ENCODE measurements at regions not wholly inside any gene's neighbourhood (a gene's known extent, or its start where the extent isn't known, plus 50 kb on each side); places are given as distances from the start of the nearest gene placed in this dataset.

- no peak for DNase-seq (ENCODE audit: low spot score)
Observed at GRCh38 chr9:107723015-107723414, 233.4 kb upstream of the KLF4 start.

GRCh38 chr9:107721705-107722245 lies 232.2 kb upstream of the KLF4 start:
- no peak for DNase-seq (ENCODE audit: low spot score)

GRCh38 chr9:107720501-107720900 lies 230.9 kb upstream of the KLF4 start:
- DNase-seq (ENCODE audit: low spot score), result no peak

- no peak for DNase-seq (ENCODE audit: low spot score)
Observed at GRCh38 chr9:107717529-107718314, 228.2 kb upstream of the KLF4 start.

- DNase-seq (ENCODE audit: low spot score), result no peak
Observed at GRCh38 chr9:107715740-107716139, 226.2 kb upstream of the KLF4 start.

GRCh38 chr9:107713470-107713869 lies 223.9 kb upstream of the KLF4 start:
- no peak for DNase-seq (ENCODE audit: low spot score)

GRCh38 chr9:107712390-107712789 lies 222.8 kb upstream of the KLF4 start:
- peak; percentile 28 for DNase-seq (ENCODE audit: low spot score)

GRCh38 chr9:107711542-107711941 lies 222.0 kb upstream of the KLF4 start:
- DNase-seq (ENCODE audit: low spot score), result peak; percentile 80

- no peak for DNase-seq (ENCODE audit: low spot score)
Observed at GRCh38 chr9:107710953-107711352, 221.4 kb upstream of the KLF4 start.

GRCh38 chr9:107710546-107710945 lies 221.0 kb upstream of the KLF4 start:
- no peak for DNase-seq (ENCODE audit: low spot score)

GRCh38 chr9:107708791-107709190 lies 219.2 kb upstream of the KLF4 start:
- DNase-seq (ENCODE audit: low spot score), result no peak

- DNase-seq (ENCODE audit: low spot score), result peak; percentile 35
Observed at GRCh38 chr9:107707915-107708441, 218.4 kb upstream of the KLF4 start.

GRCh38 chr9:107707428-107707837 lies 217.9 kb upstream of the KLF4 start:
- peak; percentile 74 for DNase-seq (ENCODE audit: low spot score)

- no peak for DNase-seq (ENCODE audit: low spot score)
Observed at GRCh38 chr9:107706701-107707427, 217.3 kb upstream of the KLF4 start.

GRCh38 chr9:107705521-107705920 lies 216.0 kb upstream of the KLF4 start:
- DNase-seq (ENCODE audit: low spot score), result no peak

GRCh38 chr9:107704774-107705173 lies 215.2 kb upstream of the KLF4 start:
- no peak for DNase-seq (ENCODE audit: low spot score)

GRCh38 chr9:107703651-107704050 lies 214.1 kb upstream of the KLF4 start:
- DNase-seq (ENCODE audit: low spot score), result no peak

- DNase-seq (ENCODE audit: low spot score), result no peak
Observed at GRCh38 chr9:107700847-107701246, 211.3 kb upstream of the KLF4 start.

GRCh38 chr9:107699231-107699630 lies 209.7 kb upstream of the KLF4 start:
- no peak for DNase-seq (ENCODE audit: low spot score)

GRCh38 chr9:107698779-107699178 lies 209.2 kb upstream of the KLF4 start:
- no peak for DNase-seq (ENCODE audit: low spot score)

- no peak for DNase-seq (ENCODE audit: low spot score)
Observed at GRCh38 chr9:107696302-107696701, 206.7 kb upstream of the KLF4 start.

- no peak for DNase-seq (ENCODE audit: low spot score)
Observed at GRCh38 chr9:107694390-107694789, 204.8 kb upstream of the KLF4 start.
